H1 (cell line): ENCODE measurements at regions not wholly inside any gene's neighbourhood (a gene's known extent, or its start where the extent isn't known, plus 50 kb on each side); places are given as distances from the start of the nearest gene placed in this dataset.

Experiments
- CHD1 ChIP-seq: IDR thresholded peaks from 2 replicates; pipeline ENCODE4 v1.6.1; 2012; ENCODE audit warnings: low read depth, low read length, improper control_type of control experiment
- GABPA ChIP-seq: IDR thresholded peaks from 2 replicates; pipeline ENCODE4 v1.6.1; 2011; ENCODE audit warnings: mild to moderate bottlenecking, low read length, moderate library complexity, borderline replicate concordance; ENCODE audit not compliant: insufficient read depth
- HDAC6 ChIP-seq: IDR thresholded peaks from one replicate; pipeline ENCODE4 v1.7.1; 2012; ENCODE audit warnings: low read depth, mild to moderate bottlenecking, inconsistent platforms, low read length, moderate library complexity
- MAFK ChIP-seq: IDR thresholded peaks from 2 replicates; pipeline ENCODE4 v1.6.1; 2012; ENCODE audit warnings: low read depth, mild to moderate bottlenecking, improper control_type of control experiment, low read length
- SUZ12 ChIP-seq: fragments of 200-600 bp; sonication (generic); IDR thresholded peaks from 2 replicates; pipeline ENCODE4 v1.6.1; 2012; ENCODE audit warnings: mild to moderate bottlenecking, inconsistent platforms, low read length, moderate library complexity, mixed read lengths
- TF ChIP-seq, protein P1 (sequence below): fragments of 300-600 bp; sonication (generic); IDR thresholded peaks from 2 replicates; pipeline ENCODE4 v1.7.1; 2012; ENCODE audit warnings: low read length, moderate library complexity, mild to moderate bottlenecking, inconsistent platforms; ENCODE audit not compliant: insufficient replicate concordance

DNA sequence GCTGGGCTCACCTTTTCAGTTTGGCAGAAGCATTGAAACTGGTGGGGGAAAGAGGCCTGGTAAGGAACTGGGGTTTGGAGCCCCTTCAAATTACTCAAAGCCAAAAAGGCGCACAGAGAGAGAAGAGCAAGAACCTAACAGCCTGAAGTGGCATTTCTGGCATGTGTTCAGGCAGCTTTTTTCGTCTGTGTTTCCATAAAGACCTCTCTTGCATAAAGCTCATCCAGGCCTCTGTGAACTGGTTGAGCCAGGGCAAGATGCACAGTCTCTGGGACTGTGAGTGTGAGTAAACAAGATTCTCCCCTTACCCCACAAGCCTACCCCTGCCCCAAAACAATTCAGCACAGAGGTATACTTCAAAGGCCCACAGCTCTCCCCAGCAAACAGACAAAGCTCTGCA lies 167.8 kb downstream of the QRSL1 start (continued):
- no peak for TF ChIP-seq SUZ12
- no peak for TF ChIP-seq GABPA
- TF ChIP-seq, protein P1, sequence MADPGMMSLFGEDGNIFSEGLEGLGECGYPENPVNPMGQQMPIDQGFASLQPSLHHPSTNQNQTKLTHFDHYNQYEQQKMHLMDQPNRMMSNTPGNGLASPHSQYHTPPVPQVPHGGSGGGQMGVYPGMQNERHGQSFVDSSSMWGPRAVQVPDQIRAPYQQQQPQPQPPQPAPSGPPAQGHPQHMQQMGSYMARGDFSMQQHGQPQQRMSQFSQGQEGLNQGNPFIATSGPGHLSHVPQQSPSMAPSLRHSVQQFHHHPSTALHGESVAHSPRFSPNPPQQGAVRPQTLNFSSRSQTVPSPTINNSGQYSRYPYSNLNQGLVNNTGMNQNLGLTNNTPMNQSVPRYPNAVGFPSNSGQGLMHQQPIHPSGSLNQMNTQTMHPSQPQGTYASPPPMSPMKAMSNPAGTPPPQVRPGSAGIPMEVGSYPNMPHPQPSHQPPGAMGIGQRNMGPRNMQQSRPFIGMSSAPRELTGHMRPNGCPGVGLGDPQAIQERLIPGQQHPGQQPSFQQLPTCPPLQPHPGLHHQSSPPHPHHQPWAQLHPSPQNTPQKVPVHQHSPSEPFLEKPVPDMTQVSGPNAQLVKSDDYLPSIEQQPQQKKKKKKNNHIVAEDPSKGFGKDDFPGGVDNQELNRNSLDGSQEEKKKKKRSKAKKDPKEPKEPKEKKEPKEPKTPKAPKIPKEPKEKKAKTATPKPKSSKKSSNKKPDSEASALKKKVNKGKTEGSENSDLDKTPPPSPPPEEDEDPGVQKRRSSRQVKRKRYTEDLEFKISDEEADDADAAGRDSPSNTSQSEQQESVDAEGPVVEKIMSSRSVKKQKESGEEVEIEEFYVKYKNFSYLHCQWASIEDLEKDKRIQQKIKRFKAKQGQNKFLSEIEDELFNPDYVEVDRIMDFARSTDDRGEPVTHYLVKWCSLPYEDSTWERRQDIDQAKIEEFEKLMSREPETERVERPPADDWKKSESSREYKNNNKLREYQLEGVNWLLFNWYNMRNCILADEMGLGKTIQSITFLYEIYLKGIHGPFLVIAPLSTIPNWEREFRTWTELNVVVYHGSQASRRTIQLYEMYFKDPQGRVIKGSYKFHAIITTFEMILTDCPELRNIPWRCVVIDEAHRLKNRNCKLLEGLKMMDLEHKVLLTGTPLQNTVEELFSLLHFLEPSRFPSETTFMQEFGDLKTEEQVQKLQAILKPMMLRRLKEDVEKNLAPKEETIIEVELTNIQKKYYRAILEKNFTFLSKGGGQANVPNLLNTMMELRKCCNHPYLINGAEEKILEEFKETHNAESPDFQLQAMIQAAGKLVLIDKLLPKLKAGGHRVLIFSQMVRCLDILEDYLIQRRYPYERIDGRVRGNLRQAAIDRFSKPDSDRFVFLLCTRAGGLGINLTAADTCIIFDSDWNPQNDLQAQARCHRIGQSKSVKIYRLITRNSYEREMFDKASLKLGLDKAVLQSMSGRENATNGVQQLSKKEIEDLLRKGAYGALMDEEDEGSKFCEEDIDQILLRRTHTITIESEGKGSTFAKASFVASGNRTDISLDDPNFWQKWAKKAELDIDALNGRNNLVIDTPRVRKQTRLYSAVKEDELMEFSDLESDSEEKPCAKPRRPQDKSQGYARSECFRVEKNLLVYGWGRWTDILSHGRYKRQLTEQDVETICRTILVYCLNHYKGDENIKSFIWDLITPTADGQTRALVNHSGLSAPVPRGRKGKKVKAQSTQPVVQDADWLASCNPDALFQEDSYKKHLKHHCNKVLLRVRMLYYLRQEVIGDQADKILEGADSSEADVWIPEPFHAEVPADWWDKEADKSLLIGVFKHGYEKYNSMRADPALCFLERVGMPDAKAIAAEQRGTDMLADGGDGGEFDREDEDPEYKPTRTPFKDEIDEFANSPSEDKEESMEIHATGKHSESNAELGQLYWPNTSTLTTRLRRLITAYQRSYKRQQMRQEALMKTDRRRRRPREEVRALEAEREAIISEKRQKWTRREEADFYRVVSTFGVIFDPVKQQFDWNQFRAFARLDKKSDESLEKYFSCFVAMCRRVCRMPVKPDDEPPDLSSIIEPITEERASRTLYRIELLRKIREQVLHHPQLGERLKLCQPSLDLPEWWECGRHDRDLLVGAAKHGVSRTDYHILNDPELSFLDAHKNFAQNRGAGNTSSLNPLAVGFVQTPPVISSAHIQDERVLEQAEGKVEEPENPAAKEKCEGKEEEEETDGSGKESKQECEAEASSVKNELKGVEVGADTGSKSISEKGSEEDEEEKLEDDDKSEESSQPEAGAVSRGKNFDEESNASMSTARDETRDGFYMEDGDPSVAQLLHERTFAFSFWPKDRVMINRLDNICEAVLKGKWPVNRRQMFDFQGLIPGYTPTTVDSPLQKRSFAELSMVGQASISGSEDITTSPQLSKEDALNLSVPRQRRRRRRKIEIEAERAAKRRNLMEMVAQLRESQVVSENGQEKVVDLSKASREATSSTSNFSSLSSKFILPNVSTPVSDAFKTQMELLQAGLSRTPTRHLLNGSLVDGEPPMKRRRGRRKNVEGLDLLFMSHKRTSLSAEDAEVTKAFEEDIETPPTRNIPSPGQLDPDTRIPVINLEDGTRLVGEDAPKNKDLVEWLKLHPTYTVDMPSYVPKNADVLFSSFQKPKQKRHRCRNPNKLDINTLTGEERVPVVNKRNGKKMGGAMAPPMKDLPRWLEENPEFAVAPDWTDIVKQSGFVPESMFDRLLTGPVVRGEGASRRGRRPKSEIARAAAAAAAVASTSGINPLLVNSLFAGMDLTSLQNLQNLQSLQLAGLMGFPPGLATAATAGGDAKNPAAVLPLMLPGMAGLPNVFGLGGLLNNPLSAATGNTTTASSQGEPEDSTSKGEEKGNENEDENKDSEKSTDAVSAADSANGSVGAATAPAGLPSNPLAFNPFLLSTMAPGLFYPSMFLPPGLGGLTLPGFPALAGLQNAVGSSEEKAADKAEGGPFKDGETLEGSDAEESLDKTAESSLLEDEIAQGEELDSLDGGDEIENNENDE = no peak
- TF ChIP-seq CHD1 = no peak
- TF ChIP-seq MAFK = no peak
- TF ChIP-seq HDAC6 = no peak
